Naive B cell (primary cell): ENCODE measurements at regions not wholly inside any gene's neighbourhood (a gene's known extent, or its start where the extent isn't known, plus 50 kb on each side); places are given as distances from the start of the nearest gene placed in this dataset.

Experiments used
- ATAC-seq, 2 donors: fragments of 150-1000 bp; cut with Tn5 transposase; 2 replicates each; pipeline ENCODE4 v1.10.0; 2021; ENCODE audit warnings: low read depth in 2 of 2, mild to moderate bottlenecking in 2 of 2, moderate library complexity in 2 of 2
- DNase-seq: peaks from one replicate; pipeline ENCODE4 v3.0.0; 2022
- H3K27ac Mint-ChIP-seq, 6 donors: one replicate each; pipeline ENCODE4 v1.8.0; 2020 to 2022; ENCODE audit warnings: mild to moderate bottlenecking in 6 of 6, mixed read lengths in 6 of 6, moderate library complexity in 5 of 6, inconsistent platforms in 2 of 6
- H3K27me3 Mint-ChIP-seq, 3 donors: one replicate each; pipeline ENCODE4 v1.8.0; 2021 to 2022; ENCODE audit warnings: mixed read lengths in 3 of 3, mild to moderate bottlenecking in 1 of 3
- H3K36me3 Mint-ChIP-seq, 2 donors: one replicate each; pipeline ENCODE4 v1.8.0; 2020 to 2022; ENCODE audit warnings: mixed read lengths in 2 of 2, inconsistent platforms in 1 of 2, mild to moderate bottlenecking in 1 of 2
- H3K4me1 Mint-ChIP-seq, 3 donors: one replicate each; pipeline ENCODE4 v1.8.0; 2020 to 2022; ENCODE audit warnings: mixed read lengths in 3 of 3, inconsistent platforms in 1 of 3, mild to moderate bottlenecking in 1 of 3, moderate library complexity in 1 of 3
- H3K4me3 Mint-ChIP-seq, 8 donors: one replicate each; pipeline ENCODE4 v1.8.0; 2020 to 2022; ENCODE audit warnings: mild to moderate bottlenecking in 8 of 8, mixed read lengths in 8 of 8, moderate library complexity in 8 of 8, inconsistent platforms in 2 of 8
- H3K9me3 Mint-ChIP-seq, 7 donors: one replicate each; pipeline ENCODE4 v1.8.0; 2020 to 2022; ENCODE audit warnings: mixed read lengths in 7 of 7, mild to moderate bottlenecking in 5 of 7, inconsistent platforms in 2 of 7, moderate library complexity in 1 of 7

DNA sequence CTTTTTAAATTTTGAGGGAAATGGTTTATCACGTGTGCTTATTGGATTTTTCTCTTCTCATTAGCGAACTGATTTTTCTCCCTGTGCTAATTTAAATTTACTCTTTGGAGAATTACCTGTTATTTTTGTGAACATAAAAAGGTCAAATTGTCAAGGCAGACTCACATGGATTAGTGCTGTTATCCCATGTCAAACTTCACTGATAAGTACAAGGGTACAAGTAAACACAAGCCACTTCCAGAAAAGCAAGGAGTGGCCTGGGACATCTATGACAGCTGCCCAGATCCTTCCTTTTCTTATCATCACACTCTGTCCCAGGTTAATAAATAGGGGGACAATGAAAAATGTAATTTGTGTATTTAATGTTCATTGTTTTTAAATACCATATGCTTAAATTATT lies 901.2 kb downstream of the LTN1 start:
- Mint-ChIP-seq H3K9me3 (peaks cover 0 to 11% (median 2%) of the 10 kb centered on the region in 7 donors), H3K4me1 (peaks cover 0 to 5% (median 2%) of the 10 kb centered on the region in 3 donors), H3K27ac (no peak overlapping the region), H3K36me3 (no peaks in the 10 kb centered on the region), H3K27me3 (peaks cover 0 to 10% (median 0%) of the 10 kb centered on the region in 3 donors), H3K4me3 (no peak overlapping the region)
- DNase-seq, result no peak
- no peak for ATAC-seq

DNA sequence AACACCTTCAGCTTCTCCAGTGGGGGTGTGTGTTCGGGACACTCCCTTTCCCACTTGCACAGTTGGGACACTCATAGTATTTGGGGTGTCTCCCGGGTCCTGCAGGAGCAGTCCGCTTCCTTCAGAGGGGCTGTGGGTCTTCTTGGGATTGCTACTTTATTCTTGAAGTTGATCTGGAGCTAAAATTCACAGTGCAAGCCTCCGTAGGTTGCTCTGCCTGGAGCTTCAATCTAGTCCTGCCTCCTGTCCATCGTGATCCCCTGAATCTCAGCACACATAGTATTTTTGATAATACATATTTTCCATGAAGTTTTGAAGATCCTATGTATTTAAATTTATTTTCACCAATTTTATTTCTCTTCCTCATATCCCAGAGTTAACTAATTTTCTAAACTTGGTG lies 902.1 kb downstream of the LTN1 start:
- no peak overlapping the region for H3K27ac Mint-ChIP-seq
- peaks cover 0 to 15% (median 2%) of the 10 kb centered on the region in 7 donors for H3K9me3 Mint-ChIP-seq
- DNase-seq, result no peak
- no peak overlapping the region for H3K4me3 Mint-ChIP-seq
- no peaks in the 10 kb centered on the region for H3K36me3 Mint-ChIP-seq
- ATAC-seq, result no peak
- peaks cover 0 to 5% (median 2%) of the 10 kb centered on the region in 3 donors for H3K4me1 Mint-ChIP-seq
- H3K27me3 Mint-ChIP-seq, result peaks cover 0 to 10% (median 0%) of the 10 kb centered on the region in 3 donors

DNA sequence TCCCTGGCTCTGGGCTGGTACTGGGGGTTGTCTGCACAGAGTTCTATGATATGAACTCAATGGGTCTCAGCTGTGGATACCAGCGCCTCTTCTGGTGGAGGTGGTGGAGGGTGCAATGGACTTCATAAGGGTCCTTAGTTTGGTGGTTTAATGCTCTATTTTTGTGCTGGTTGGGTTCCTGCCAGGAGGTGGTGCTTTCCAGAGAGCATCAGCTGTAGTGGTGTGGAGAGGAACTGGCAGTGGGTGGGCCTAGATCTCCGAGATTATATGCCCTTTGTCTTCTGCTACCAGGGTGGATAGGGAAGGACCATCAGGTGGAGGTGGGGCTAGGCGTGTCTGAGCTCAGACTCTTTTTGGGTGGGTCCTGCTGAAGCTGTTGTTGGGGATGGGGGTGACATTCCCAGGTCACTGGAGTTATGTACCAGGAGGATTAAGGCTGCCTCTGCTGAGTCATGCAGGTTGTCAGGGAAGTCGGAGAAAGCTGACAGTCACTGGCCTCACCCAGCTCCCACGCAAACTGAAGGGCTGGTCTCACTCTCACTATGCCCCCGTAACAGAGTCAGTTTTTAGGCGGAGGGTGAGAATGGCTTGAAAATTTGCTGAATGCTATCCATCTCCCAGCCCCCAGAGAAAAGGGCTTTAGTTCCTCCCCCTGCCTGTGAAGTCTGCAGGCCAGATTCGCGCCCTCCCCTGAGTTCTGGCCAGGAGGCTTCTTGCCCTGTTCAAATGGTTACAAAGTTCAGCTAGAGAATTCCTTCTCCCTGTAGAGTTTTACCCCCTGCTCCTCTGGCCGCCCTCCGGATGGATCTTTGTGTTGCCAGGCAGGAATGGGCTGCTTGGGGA lies 902.9 kb downstream of the LTN1 start:
- Mint-ChIP-seq H3K27ac (peak overlapping the region in 1 of 6 donors; percentile 54), H3K4me3 (no peak overlapping the region), H3K9me3 (peaks cover 0 to 15% (median 2%) of the 10 kb centered on the region in 7 donors), H3K4me1 (peaks cover 0 to 5% (median 2%) of the 10 kb centered on the region in 3 donors), H3K36me3 (no peaks in the 10 kb centered on the region), H3K27me3 (peaks cover 0 to 10% (median 0%) of the 10 kb centered on the region in 3 donors)
- DNase-seq (no peak), ATAC-seq (no peak)

DNA sequence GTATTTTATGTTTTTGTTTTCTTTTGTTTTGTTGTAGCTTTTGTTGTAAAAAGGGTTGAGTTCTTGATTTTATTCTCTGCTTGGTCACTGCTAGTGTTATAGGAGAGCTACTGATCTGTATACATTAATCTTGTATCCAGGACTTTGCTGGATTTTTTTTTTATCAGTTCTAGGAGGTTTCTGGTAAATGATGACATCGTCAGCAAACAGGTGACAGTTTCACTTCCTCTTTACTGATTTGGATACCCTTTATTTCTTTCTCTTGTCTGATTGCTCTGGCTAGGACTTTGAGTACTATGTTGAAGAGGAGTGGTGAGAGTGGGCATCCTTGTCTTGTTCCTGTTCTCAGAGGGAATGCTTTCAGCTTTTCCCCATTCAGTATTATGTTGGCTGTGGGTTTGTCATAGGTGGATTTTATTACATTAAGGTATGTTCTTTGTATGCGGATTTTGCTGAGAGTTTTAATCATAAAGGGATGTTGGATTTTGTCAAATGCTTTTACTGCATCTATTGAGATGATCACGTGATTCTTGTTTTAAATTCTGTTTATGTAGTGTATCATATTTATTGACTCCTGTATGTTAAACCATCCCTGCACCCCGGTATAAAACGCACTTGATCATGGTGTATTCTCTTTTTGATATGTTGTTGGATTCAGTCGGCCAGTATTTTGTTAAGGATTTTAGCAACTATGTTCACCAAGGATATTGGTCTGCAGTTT lies 905.7 kb downstream of the LTN1 start:
- H3K4me1 Mint-ChIP-seq, result peaks cover 0 to 5% (median 2%) of the 10 kb centered on the region in 3 donors
- peaks cover 0 to 10% (median 0%) of the 10 kb centered on the region in 3 donors for H3K27me3 Mint-ChIP-seq
- DNase-seq, result no peak
- ATAC-seq, result no peak
- H3K27ac Mint-ChIP-seq, result peak overlapping the region in 1 of 6 donors; percentile 3
- H3K9me3 Mint-ChIP-seq, result peaks cover 0 to 15% (median 2%) of the 10 kb centered on the region in 7 donors
- H3K36me3 Mint-ChIP-seq, result no peaks in the 10 kb centered on the region
- H3K4me3 Mint-ChIP-seq, result no peak overlapping the region

DNA sequence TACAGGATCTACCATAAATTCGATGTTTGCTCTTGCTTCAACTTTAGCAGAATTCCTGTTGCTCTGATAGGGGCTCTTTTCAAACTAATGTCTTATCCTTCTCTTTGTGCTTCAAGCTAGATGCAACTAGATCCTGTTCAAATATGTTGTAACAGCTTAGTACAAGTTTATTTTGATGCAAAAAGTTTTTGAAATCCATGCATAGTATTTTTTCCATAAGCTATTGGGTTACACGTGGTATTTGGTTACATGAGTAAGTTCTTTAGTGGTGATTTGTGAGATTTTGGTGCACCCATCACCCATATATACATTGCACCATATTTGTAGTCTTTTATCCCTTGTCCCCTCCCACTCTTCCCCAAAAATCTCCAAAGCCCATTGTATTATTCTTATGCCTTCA lies 907.7 kb downstream of the LTN1 start:
- Mint-ChIP-seq H3K4me3 (no peak overlapping the region), H3K36me3 (no peaks in the 10 kb centered on the region), H3K4me1 (peaks cover 0 to 5% (median 2%) of the 10 kb centered on the region in 3 donors), H3K9me3 (peaks cover 0 to 15% (median 2%) of the 10 kb centered on the region in 7 donors), H3K27ac (no peak overlapping the region), H3K27me3 (peaks cover 0 to 9% (median 0%) of the 10 kb centered on the region in 3 donors)
- DNase-seq (no peak), ATAC-seq (no peak)

DNA sequence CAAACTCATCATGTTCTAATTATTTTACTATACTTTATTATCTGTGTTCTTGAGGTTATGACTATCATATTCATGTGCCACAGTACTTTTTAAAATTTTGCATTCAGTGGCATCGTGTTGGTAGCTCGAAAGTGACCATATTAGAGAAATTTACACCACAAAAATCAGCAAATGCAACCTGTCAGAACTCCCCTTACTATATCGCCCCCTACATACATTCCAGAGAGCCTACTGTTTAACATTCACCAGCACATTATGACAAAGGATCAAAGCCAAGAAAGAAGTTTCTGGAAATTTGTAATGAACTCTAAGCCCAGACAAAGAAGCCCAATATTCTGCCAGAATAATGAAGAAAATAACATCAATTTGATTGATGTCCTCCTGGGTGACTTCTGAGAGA lies 909.3 kb downstream of the LTN1 start:
- H3K4me3 Mint-ChIP-seq, result no peak overlapping the region
- no peaks in the 10 kb centered on the region for H3K36me3 Mint-ChIP-seq
- DNase-seq (no peak), ATAC-seq (no peak)
- no peak overlapping the region for H3K27ac Mint-ChIP-seq
- H3K9me3 Mint-ChIP-seq, result peaks cover 0 to 15% (median 2%) of the 10 kb centered on the region in 7 donors
- peaks cover 0 to 5% (median 2%) of the 10 kb centered on the region in 3 donors for H3K4me1 Mint-ChIP-seq
- no peaks in the 10 kb centered on the region for H3K27me3 Mint-ChIP-seq

DNA sequence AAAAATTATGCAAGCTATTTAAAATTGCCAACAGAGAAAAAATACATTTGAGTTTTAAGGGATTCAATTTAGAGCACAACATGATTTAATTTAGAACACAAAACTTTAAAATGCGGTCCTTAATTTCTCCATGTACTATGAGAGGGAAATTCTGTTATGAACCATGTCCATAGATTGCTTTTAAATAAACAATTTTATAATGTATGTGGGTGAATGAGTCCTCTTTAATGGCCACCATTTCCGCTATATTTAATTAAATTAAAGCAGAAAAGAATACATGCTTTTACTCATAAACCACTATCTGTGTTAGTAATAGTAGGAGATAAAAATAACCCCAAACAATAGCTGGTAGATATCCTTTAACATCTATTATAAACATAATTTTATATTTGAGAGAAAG lies 914.6 kb downstream of the LTN1 start:
- ATAC-seq (no peak), DNase-seq (no peak)
- peaks cover 0 to 2% (median 0%) of the 10 kb centered on the region in 7 donors for H3K9me3 Mint-ChIP-seq
- peaks cover 0 to 2% (median under 1%) of the 10 kb centered on the region in 3 donors for H3K27me3 Mint-ChIP-seq
- H3K4me3 Mint-ChIP-seq, result no peak overlapping the region
- H3K36me3 Mint-ChIP-seq, result no peaks in the 10 kb centered on the region
- no peaks in the 10 kb centered on the region for H3K4me1 Mint-ChIP-seq
- no peak overlapping the region for H3K27ac Mint-ChIP-seq

DNA sequence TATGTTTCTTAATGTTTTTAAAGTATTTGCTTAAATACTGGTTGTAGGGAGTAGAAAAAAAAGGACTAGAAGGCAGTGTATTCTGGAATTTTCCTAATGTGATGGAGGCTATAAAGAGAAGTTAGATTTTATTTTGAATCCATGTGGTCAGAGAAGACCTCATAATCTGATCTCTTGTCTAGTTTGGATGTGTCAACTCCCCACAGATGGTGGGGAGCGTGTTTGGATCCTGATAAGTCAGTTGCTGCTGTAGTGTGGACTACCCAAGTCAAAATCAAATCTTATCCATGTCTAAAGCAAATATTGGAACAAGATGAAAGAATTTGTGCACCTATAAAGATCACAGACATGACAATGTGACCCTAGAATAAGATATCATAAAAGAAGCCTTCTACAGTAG lies 918.0 kb downstream of the LTN1 start:
- Mint-ChIP-seq H3K9me3 (peaks cover 0 to 8% (median 2%) of the 10 kb centered on the region in 7 donors), H3K4me1 (no peaks in the 10 kb centered on the region), H3K4me3 (no peak overlapping the region), H3K27ac (no peak overlapping the region), H3K36me3 (no peaks in the 10 kb centered on the region), H3K27me3 (peaks cover 0 to 5% (median 5%) of the 10 kb centered on the region in 3 donors)
- DNase-seq (no peak), ATAC-seq (no peak)

DNA sequence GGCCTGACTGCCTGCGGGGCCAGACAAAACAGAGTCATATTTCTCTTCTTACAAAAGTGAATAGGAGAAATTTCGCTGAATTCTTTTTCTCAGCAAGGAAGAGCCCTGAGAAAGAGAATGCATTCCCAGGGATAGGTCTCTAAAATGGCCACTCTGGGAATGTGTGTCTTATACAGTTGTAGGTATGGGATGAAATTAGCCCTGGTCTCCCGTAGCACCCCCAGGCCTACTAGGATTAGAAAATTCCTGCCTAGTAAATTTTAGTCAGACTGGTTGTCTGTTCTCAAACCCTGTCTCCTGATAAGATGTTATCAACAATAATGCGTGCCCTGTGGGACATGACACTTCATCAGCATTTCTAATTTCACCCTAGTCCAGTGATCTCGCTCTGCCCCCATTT lies 920.1 kb downstream of the LTN1 start:
- peaks cover 0 to 5% (median 5%) of the 10 kb centered on the region in 3 donors for H3K27me3 Mint-ChIP-seq
- DNase-seq (no peak), ATAC-seq (no peak)
- H3K9me3 Mint-ChIP-seq, result peaks cover 0 to 8% (median 2%) of the 10 kb centered on the region in 7 donors
- H3K4me3 Mint-ChIP-seq, result no peak overlapping the region
- no peaks in the 10 kb centered on the region for H3K36me3 Mint-ChIP-seq
- peak overlapping the region in 1 of 6 donors; percentile 12 for H3K27ac Mint-ChIP-seq
- no peaks in the 10 kb centered on the region for H3K4me1 Mint-ChIP-seq

DNA sequence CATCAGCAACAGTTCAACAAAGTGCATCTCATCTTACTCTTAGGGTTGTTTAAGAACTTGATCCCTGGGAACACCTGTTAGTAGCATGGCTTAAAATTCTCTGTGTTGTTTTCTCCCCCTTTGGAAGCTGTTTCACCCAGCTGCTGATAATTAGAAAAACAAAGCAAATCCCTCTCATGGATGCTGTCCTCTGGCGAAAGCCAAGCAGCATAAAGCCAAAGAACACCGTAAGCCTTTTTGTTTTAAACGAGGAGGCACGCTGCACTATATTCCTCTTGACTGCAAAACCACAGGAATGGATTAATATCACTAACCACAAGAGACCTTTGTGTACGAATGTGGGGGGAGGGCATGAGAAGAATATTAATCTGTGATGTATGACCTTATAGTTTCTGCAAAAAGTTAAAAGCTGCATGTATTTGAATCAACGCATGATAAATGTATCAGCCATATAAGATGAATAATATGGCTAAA lies 923.2 kb downstream of the LTN1 start:
- Mint-ChIP-seq H3K36me3 (no peaks in the 10 kb centered on the region), H3K4me3 (no peak overlapping the region), H3K4me1 (peaks cover 9 to 27% (median 27%) of the 10 kb centered on the region in 3 donors), H3K27ac (no peak overlapping the region), H3K27me3 (peaks cover 0 to 5% (median 5%) of the 10 kb centered on the region in 3 donors), H3K9me3 (peaks cover 0 to 8% (median 2%) of the 10 kb centered on the region in 7 donors)
- no peak for ATAC-seq
- DNase-seq, result no peak

DNA sequence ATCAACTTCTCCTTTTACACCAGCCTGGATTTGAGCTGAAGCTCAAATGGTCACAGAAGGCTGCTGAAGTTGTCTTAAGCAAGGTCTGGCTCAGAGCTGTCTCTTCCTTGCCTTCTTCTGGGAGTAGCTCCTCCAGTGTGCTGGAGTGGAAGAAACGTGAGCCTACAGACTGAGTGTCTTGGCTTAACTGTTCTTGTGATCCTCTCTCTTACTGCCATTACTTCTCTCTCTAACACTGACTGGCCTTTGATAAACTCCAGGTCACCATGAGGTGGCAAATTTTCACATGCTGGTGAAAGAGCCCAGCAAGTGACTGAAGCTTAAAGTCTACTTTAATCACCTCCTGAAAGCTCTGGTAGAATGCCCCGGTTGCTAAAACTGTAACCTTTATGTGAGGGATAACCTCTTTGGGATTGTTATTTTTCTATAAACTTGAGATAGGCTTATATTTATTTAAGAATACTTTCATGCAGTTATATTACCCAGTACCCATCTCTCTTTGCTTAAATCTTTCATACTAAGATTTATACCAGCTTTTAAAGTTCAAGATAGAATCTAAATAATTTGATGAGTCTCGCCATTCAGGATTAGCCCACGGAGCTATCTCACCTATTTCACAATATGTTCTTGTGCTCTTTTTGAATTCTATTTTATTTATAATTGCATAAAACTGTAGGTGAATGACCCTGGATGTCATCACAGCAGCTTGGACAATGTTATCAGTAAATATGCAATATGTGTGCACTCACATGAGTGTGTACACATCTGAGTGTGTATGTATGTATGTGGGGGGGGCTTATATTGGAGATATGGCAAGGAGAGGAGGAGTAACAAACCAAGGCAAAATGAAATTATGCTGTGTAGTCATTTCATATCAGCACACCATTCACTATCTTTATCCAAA lies 924.0 kb downstream of the LTN1 start:
- no peak for ATAC-seq
- peaks cover 9 to 29% (median 28%) of the 10 kb centered on the region in 3 donors for H3K4me1 Mint-ChIP-seq
- H3K27me3 Mint-ChIP-seq, result peaks cover 0 to 5% (median 5%) of the 10 kb centered on the region in 3 donors
- peak overlapping the region in 1 of 6 donors; percentile 49 for H3K27ac Mint-ChIP-seq
- no peak overlapping the region for H3K4me3 Mint-ChIP-seq
- H3K36me3 Mint-ChIP-seq, result no peaks in the 10 kb centered on the region
- no peak for DNase-seq
- H3K9me3 Mint-ChIP-seq, result peaks cover 0 to 8% (median 2%) of the 10 kb centered on the region in 7 donors

DNA sequence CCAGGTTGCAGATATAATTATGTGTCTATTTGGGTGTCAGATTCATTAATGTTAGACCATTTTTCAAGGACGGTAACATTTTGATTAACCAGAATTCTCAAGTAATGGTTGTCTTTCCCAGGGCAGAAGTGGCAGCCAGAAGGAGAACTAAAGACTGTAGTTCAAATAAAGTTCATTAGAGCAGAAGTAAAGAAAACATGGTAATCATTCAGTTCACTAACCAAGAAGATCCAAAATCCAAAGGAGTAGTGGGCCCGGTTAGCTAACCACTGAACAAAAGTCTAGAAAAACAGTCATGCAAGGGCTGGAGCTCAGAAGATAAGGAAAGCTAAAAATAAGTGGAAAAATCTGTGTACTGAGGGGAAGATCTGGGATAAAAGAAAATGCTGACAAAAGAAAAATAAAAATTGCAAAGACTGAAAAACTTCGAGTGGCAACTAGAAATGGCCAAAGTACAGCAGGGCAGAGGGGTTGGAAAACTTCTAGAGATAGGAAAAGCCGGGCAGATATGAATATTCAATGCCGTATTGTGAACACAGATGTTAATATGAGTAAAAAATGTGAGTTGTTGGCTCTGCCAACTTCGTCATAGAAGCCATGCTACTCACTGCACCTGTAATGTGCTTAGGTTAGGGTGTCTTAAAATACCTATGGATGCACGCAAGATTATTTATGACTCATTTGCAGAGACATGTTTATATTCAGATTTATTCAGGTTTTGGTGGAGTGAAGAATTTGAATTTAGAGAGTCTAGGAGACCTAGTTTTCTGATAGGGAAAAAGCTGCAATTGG lies 925.9 kb downstream of the LTN1 start:
- ATAC-seq (peak in 1 of 2 donors; percentile 21), DNase-seq (no peak)
- Mint-ChIP-seq H3K27ac (peak overlapping the region; percentile 11 to 82 (median 40)), H3K4me1 (peaks cover 9 to 32% (median 28%) of the 10 kb centered on the region in 3 donors), H3K4me3 (peak overlapping the region in 4 of 8 donors; percentile 23 to 77 (median 52)), H3K27me3 (no peaks in the 10 kb centered on the region), H3K9me3 (peaks cover 0 to under 1% (median 0%) of the 10 kb centered on the region in 7 donors), H3K36me3 (no peaks in the 10 kb centered on the region)
